ENCODE measurements at regions not wholly inside any gene's neighbourhood (a gene's known extent, or its start where the extent isn't known, plus 50 kb on each side); places are given as distances from the start of the nearest gene placed in this dataset.

GRCh38 chr9:115261656-115262081 is 143.7 kb upstream of the TNC start:
- peak overlapping the region; percentile 49 for H3K9ac ChIP-seq (ENCODE audit: control insufficient read depth, extremely low read depth, insufficient read depth, low read length)
- peak overlapping the region; percentile 100 for H3K27ac ChIP-seq (ENCODE audit: control insufficient read depth, insufficient read depth, low read length)
- TF ChIP-seq, protein P1, sequence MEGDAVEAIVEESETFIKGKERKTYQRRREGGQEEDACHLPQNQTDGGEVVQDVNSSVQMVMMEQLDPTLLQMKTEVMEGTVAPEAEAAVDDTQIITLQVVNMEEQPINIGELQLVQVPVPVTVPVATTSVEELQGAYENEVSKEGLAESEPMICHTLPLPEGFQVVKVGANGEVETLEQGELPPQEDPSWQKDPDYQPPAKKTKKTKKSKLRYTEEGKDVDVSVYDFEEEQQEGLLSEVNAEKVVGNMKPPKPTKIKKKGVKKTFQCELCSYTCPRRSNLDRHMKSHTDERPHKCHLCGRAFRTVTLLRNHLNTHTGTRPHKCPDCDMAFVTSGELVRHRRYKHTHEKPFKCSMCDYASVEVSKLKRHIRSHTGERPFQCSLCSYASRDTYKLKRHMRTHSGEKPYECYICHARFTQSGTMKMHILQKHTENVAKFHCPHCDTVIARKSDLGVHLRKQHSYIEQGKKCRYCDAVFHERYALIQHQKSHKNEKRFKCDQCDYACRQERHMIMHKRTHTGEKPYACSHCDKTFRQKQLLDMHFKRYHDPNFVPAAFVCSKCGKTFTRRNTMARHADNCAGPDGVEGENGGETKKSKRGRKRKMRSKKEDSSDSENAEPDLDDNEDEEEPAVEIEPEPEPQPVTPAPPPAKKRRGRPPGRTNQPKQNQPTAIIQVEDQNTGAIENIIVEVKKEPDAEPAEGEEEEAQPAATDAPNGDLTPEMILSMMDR (optimal IDR thresholded peaks at IDR 0.05 in 1 of 3, IDR thresholded peaks at IDR 0.05 in 1 of 3, conservative IDR thresholded peaks at IDR 0.05 in 1 of 3; ENCODE audit: extremely low read depth in 1 of 3, insufficient read depth in 2 of 3, low read length in 3 of 3), result no peak
- TF ChIP-seq EZH2 (IDR thresholded peaks at IDR 0.05; ENCODE audit: low read length), result no peak
- H3K9me3 ChIP-seq (ENCODE audit: control insufficient read depth, low read depth, low read length), result no peaks in the 10 kb centered on the region
- H3K4me3 ChIP-seq (ENCODE audit: control insufficient read depth in 2 of 3, extremely low read depth in 1 of 3, insufficient read depth in 2 of 3, low read depth in 1 of 3, low read length in 3 of 3), result no peak overlapping the region
- H4K20me1 ChIP-seq (ENCODE audit: control insufficient read depth, extremely low read depth, insufficient read depth, low read length), result no peaks in the 10 kb centered on the region
- H3K27me3 ChIP-seq (ENCODE audit: control insufficient read depth, extremely low read depth, insufficient read depth, low read length), result no peaks in the 10 kb centered on the region
- no peak for DNase-seq (ENCODE audit: low read depth, low spot score)
- peak overlapping the region; percentile 89 for H3K4me2 ChIP-seq (ENCODE audit: control insufficient read depth, extremely low read depth, insufficient read depth, low read depth, low read length)
- no peaks in the 10 kb centered on the region for H3K36me3 ChIP-seq (ENCODE audit: control insufficient read depth in 2 of 2, extremely low read depth in 1 of 2, insufficient read depth in 2 of 2, low read length in 2 of 2)
- H3K4me1 ChIP-seq (ENCODE audit: control insufficient read depth, extremely low read depth, insufficient read depth, low read length), result peaks cover 43% of the 10 kb centered on the region
- H3K79me2 ChIP-seq (ENCODE audit: control insufficient read depth, insufficient read depth, low read length), result no peaks in the 10 kb centered on the region
- no peak overlapping the region for H2AFZ ChIP-seq (ENCODE audit: control insufficient read depth, low read length)
- dilution Hi-C loops (cut with MboI; ENCODE audit: extremely low pct_ligation_motif_present, low sequenced_read_pairs), result no loop called here
- no peaks in the 10 kb centered on the region for H3K9me1 ChIP-seq (ENCODE audit: control insufficient read depth, extremely low read depth, insufficient read depth, low read length)
- peak; percentile 17 for FAIRE-seq

DNA sequence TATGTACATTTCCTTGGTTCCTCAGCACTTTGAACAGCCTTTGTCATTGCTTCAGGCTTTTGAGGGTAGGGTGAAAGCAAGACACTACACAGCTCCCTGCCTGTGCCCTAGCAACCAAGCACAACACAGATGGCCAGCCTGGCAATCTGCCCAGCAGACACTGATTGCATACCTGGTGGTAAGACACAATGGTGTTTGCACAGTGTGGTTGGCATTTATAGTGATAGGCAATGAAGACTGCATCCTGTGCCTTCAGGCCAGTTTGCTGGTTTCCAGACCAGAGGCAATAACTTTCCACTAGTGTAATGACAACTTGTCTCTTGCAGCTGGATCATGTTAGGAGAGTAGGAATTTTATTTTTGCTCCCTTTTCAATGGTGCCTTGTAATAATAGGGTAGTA is 144.5 kb upstream of the TNC start:
- H3K79me2 ChIP-seq (ENCODE audit: control insufficient read depth, insufficient read depth, low read length), result no peaks in the 10 kb centered on the region
- H3K4me3 ChIP-seq (ENCODE audit: control insufficient read depth in 2 of 3, extremely low read depth in 1 of 3, insufficient read depth in 2 of 3, low read depth in 1 of 3, low read length in 3 of 3), result peak overlapping the region in 1 of 3 experiments; percentile 44
- FAIRE-seq (peak; percentile 100), DNase-seq (ENCODE audit: low read depth, low spot score) (peak; percentile 100)
- dilution Hi-C loops (cut with MboI; ENCODE audit: extremely low pct_ligation_motif_present, low sequenced_read_pairs), result no loop called here
- no peaks in the 10 kb centered on the region for H3K36me3 ChIP-seq (ENCODE audit: control insufficient read depth in 2 of 2, extremely low read depth in 1 of 2, insufficient read depth in 2 of 2, low read length in 2 of 2)
- peak overlapping the region; percentile 77 for H3K9ac ChIP-seq (ENCODE audit: control insufficient read depth, extremely low read depth, insufficient read depth, low read length)
- TF ChIP-seq EZH2 (IDR thresholded peaks at IDR 0.05; ENCODE audit: low read length), result no peak
- TF ChIP-seq, protein P1 (optimal IDR thresholded peaks at IDR 0.05 in 1 of 3, IDR thresholded peaks at IDR 0.05 in 1 of 3, conservative IDR thresholded peaks at IDR 0.05 in 1 of 3; ENCODE audit: extremely low read depth in 1 of 3, insufficient read depth in 2 of 3, low read length in 3 of 3), result no peak
- H3K9me3 ChIP-seq (ENCODE audit: control insufficient read depth, low read depth, low read length), result no peaks in the 10 kb centered on the region
- no peaks in the 10 kb centered on the region for H3K9me1 ChIP-seq (ENCODE audit: control insufficient read depth, extremely low read depth, insufficient read depth, low read length)
- H2AFZ ChIP-seq (ENCODE audit: control insufficient read depth, low read length), result no peak overlapping the region
- H3K27me3 ChIP-seq (ENCODE audit: control insufficient read depth, extremely low read depth, insufficient read depth, low read length), result no peaks in the 10 kb centered on the region
- no peaks in the 10 kb centered on the region for H4K20me1 ChIP-seq (ENCODE audit: control insufficient read depth, extremely low read depth, insufficient read depth, low read length)
- H3K4me2 ChIP-seq (ENCODE audit: control insufficient read depth, extremely low read depth, insufficient read depth, low read depth, low read length), result peak overlapping the region; percentile 89
- H3K4me1 ChIP-seq (ENCODE audit: control insufficient read depth, extremely low read depth, insufficient read depth, low read length), result peaks cover 42% of the 10 kb centered on the region
- peak overlapping the region; percentile 100 for H3K27ac ChIP-seq (ENCODE audit: control insufficient read depth, insufficient read depth, low read length)
